Right atrium auricular region (tissue), 2 donors: ENCODE measurements at regions not wholly inside any gene's neighbourhood (a gene's known extent, or its start where the extent isn't known, plus 50 kb on each side); places are given as distances from the start of the nearest gene placed in this dataset.

Source experiments
- DNase-seq: peaks from one replicate; pipeline ENCODE4 v3.0.0-alpha.2; 2019; ENCODE audit warnings: low spot score
- H3K27ac ChIP-seq, 2 donors: fragments of 200-600 bp; sonication (generic); 1 replicate in 1 of 2; 2 replicates in 1 of 2; pipeline ENCODE4 v1.5.1; 2016 to 2019
- H3K27me3 ChIP-seq, 2 donors: fragments of 200-600 bp; sonication (generic); one replicate each; pipeline versions ENCODE4 v1.5.1 to v1.6.0; 2017 to 2019
- H3K36me3 ChIP-seq: fragments of 200-600 bp; sonication (generic); one replicate; pipeline ENCODE4 v1.5.1; 2016
- H3K4me1 ChIP-seq, 2 donors: fragments of 200-600 bp; sonication (generic); one replicate each; pipeline versions ENCODE4 v1.5.1 to v1.6.0; 2017 to 2019
- H3K4me3 ChIP-seq, 2 donors: fragments of 200-600 bp; sonication (generic); 1 replicate in 1 of 2; 2 replicates in 1 of 2; pipeline ENCODE4 v1.5.1; 2017 to 2019; ENCODE audit warnings: mild to moderate bottlenecking in 1 of 2, moderate library complexity in 1 of 2
- H3K9me3 ChIP-seq, 2 donors: fragments of 200-600 bp; sonication (generic); one replicate each; pipeline ENCODE4 v1.5.1; 2019
- TF ChIP-seq, protein P1 (sequence below), 2 donors: fragments of 200-600 bp; sonication (generic); IDR thresholded peaks; one replicate each; pipeline ENCODE4 v1.5.1; 2019; ENCODE audit warnings: antibody characterized with exemption in 2 of 2

DNA sequence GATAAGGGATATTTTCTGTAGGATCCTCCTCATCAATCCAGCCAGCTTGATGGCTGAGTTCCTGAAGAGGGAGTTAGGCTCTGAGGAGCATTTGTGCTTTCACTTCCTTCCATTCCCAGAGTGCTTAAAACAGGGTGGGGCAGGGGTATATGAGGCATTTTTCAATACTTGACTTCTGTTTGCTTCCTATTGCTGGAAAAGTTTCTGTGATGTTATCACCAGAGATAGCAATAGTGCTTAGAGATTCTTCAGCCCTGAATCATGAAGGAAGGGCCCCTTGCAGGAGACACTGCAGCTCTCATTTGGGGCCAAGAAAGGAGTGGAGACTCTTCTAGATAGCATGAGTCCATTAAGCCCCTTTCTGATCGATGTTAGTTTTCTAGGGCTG lies 166.7 kb upstream of the RPS6KA3 start:
- no peak for DNase-seq
- Histone ChIP-seq H3K27me3 (no peaks in the 10 kb centered on the region), H3K27ac (no peak overlapping the region), H3K4me1 (no peaks in the 10 kb centered on the region), H3K9me3 (no peaks in the 10 kb centered on the region), H3K4me3 (no peak overlapping the region), H3K36me3 (no peaks in the 10 kb centered on the region)
- TF ChIP-seq, protein P1, sequence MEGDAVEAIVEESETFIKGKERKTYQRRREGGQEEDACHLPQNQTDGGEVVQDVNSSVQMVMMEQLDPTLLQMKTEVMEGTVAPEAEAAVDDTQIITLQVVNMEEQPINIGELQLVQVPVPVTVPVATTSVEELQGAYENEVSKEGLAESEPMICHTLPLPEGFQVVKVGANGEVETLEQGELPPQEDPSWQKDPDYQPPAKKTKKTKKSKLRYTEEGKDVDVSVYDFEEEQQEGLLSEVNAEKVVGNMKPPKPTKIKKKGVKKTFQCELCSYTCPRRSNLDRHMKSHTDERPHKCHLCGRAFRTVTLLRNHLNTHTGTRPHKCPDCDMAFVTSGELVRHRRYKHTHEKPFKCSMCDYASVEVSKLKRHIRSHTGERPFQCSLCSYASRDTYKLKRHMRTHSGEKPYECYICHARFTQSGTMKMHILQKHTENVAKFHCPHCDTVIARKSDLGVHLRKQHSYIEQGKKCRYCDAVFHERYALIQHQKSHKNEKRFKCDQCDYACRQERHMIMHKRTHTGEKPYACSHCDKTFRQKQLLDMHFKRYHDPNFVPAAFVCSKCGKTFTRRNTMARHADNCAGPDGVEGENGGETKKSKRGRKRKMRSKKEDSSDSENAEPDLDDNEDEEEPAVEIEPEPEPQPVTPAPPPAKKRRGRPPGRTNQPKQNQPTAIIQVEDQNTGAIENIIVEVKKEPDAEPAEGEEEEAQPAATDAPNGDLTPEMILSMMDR (IDR thresholded peaks at IDR 0.05) = no peak

DNA sequence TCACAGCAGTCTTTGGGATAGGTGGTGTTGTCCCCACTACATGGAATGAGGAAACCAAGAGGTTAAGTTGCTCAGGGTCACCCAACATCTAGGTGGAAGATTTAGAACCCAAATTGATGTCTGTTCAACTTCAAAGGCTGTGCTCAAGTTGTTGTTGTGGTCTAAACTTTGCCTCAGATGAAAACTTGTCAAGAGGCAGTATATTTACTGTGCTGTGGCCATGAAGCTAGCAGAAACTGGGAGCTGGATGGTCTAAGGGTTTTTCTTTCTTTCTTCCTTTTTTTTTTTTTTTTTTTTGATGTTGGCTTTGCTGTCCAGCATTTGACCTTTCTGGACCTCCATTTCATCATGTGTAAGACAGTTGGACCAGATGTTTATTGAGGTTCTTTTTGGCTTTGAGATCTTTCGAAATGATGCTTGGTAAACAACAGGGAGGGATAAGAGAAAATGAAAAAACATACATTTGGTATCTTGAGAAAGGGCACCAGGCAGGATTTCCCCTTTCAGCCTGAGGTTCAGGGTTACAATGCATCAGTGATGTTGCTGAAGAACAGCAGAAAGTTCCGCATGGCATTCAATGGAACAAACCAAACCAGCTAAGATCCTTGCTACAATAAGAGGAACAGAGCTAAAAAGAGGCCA lies 166.2 kb upstream of the RPS6KA3 start:
- no peaks in the 10 kb centered on the region for H3K27me3 ChIP-seq
- DNase-seq = no peak
- no peaks in the 10 kb centered on the region for H3K9me3 ChIP-seq
- TF ChIP-seq, protein P1 (IDR thresholded peaks at IDR 0.05) = no peak
- no peak overlapping the region for H3K4me3 ChIP-seq
- H3K36me3 ChIP-seq = no peaks in the 10 kb centered on the region
- no peaks in the 10 kb centered on the region for H3K4me1 ChIP-seq
- H3K27ac ChIP-seq = no peak overlapping the region

DNA sequence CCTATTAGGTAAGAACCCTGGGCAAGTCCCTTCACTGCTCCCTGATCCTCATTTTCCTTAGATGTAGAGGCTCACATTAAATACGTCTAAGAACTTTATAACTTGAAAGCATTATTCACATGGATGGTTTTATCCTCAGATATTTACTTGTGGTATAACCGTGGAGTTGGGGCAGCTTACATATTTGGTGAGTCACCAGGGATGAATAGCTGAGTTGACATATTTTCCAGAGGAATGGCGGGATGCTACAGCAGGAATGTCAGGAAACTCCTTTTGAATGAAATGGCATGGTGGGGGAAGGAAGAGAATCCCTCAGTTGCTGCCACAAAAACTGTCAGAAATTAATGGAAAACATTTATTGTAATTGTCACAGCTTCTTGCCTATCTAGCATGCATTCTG lies 165.3 kb upstream of the RPS6KA3 start:
- TF ChIP-seq, protein P1 (IDR thresholded peaks at IDR 0.05) = no peak
- Histone ChIP-seq H3K27me3 (no peaks in the 10 kb centered on the region), H3K4me3 (no peak overlapping the region), H3K4me1 (no peaks in the 10 kb centered on the region), H3K27ac (no peak overlapping the region), H3K9me3 (no peaks in the 10 kb centered on the region), H3K36me3 (no peaks in the 10 kb centered on the region)
- no peak for DNase-seq

DNA sequence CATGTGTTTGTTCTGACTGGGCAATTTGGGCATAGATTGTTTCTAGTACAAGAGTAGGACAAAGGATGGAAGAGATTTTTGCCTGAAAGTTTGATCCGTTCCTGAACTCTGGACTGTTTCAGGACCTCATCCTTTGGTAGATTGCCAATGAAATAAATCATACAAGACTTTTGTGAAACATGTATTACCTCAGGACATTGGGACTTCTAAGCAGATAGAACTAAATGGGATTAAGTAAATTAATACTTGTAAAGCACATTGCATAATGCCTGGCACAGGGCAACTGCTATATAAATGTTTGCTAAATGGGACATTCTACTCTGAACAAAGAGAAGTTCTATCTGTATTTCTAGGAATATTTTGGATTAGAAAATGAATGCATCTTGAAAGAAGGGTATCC lies 164.8 kb upstream of the RPS6KA3 start:
- H3K4me3 ChIP-seq = no peak overlapping the region
- no peak overlapping the region for H3K27ac ChIP-seq
- TF ChIP-seq, protein P1 (IDR thresholded peaks at IDR 0.05) = no peak

DNA sequence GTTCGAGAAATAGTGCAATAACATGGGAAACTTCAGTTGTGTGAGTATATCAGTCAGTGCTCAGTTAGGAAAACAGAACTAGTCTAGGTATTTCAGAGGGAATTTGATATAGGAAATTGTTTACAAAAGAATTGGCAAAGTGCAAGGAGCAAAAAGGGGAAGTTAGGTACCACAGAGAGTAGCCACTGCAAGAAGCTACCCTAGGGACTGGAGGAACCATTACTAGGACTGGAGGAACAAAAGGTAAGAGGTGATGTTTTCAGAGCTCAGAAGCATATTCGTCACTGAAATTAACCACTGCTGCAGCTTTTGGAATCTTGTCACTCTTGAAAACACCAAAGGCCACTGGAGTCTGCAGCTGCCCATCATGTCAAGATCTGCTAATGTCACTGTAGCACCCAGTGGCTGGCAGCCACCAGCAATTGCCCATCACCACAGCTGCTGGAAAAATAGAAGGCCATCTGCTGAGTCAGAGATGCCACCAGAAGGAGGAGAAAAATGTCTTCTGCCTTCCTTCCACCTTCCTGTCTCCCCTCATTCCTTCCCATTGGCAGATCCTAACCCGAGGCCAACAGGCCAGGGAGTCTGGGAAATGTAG lies 160.6 kb upstream of the RPS6KA3 start:
- Histone ChIP-seq H3K27ac (no peak overlapping the region), H3K36me3 (no peaks in the 10 kb centered on the region), H3K4me3 (no peak overlapping the region), H3K4me1 (no peaks in the 10 kb centered on the region), H3K9me3 (no peaks in the 10 kb centered on the region), H3K27me3 (no peaks in the 10 kb centered on the region)
- no peak for DNase-seq
- TF ChIP-seq, protein P1 (IDR thresholded peaks at IDR 0.05) = no peak

More for the DNA sequence above, 164.8 kb upstream of the RPS6KA3 start:
- Histone ChIP-seq H3K4me1 (no peaks in the 10 kb centered on the region), H3K36me3 (no peaks in the 10 kb centered on the region), H3K9me3 (no peaks in the 10 kb centered on the region), H3K27me3 (no peaks in the 10 kb centered on the region)
- DNase-seq = no peak

DNA sequence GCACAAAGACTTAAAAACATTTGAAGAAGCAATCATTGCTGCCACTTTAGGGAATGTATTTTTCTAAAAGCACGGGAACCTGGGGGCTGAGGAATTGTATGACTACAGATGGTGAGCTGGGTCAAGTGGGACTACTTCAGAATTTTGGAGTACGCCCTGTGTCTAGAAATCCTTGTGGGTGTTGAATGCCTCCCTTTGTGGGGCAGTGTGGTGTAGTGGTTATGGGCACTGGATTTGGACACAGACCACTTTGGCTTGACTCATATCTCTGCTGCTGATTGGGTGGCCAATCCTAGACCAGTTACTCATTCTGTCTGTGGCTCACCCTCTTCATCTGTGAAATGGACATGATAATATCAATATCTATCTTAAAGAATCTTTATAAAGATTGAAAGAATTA lies 155.0 kb upstream of the RPS6KA3 start:
- no peaks in the 10 kb centered on the region for H3K4me1 ChIP-seq
- H3K27ac ChIP-seq = no peak overlapping the region
- H3K27me3 ChIP-seq = no peaks in the 10 kb centered on the region
- DNase-seq = no peak
- no peaks in the 10 kb centered on the region for H3K9me3 ChIP-seq
- TF ChIP-seq, protein P1 (IDR thresholded peaks at IDR 0.05) = no peak
- no peak overlapping the region for H3K4me3 ChIP-seq
- H3K36me3 ChIP-seq = no peaks in the 10 kb centered on the region
